ENCODE measurements at regions not wholly inside any gene's neighbourhood (a gene's known extent, or its start where the extent isn't known, plus 50 kb on each side); places are given as distances from the start of the nearest gene placed in this dataset.
A peak's percentile ranks its signal among the peaks of the same experiment; 100 is the strongest.
"Not testable (repeated sequence)": the region's sequence is repeated elsewhere in the genome, so short reads cannot be mapped to it uniquely, and the experiment has no call there.

DNA sequence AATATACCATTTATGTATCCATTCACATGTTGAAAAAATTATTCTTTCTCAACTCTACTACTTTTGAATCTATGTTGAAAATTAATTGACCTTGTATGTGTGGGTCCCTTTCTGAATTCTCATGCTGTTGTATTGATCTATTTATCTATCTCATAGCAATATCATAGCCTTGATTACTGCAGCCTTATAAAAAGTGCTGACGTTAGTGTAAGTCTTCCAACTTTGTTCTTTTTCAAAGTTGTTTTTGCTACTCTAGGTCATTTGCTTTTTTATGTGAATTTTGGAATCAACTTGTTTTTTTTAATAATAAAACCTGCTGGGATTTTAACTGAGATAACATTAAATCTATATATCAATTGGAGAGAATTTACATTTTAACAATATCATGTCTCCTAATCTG lies 52.2 kb upstream of the PAX3 start:
- DNase-seq = no peak

DNA sequence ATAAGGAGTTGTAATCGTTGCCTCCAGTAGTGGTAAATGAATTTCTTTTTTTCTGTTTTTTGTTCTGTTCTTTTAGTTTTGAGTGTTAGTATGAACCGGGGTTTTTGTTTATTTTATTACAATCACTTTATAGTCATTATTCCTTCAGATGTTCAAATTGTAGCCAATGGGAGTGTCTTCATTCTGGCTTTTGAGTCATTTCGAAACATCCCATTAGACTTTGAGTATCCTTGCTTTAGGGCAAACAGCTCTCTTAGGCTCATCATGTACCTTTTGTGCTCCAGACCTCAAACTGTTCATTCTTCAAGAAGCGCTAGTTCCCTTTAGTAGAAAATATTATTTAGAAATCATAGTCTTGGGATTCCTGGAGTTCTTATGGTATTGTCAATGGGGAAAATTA lies 54.2 kb upstream of the PAX3 start:
- DNase-seq = no peak

DNA sequence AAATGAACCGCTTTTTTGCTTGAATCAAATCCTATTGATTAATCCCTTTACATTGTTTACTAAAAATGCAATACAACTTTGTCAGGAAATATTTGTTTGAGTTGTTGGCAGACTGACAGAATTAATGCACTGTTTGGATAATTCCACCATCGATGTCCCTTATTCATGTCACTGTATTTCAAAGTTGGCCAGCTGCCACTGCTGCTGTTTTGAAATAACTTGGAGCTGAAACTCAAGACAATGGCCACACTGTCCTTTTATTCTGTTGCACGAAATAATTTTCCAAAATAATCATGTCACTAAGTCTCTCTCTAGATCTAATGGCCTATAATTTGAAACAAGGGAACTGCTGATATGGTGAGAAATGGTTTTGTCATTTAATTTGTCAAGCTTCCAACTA lies 55.2 kb upstream of the PAX3 start:
- no peak for DNase-seq

- no peak for DNase-seq
Measured at GRCh38 chr2:222355860-222356259, 57.1 kb upstream of the PAX3 start.

DNA sequence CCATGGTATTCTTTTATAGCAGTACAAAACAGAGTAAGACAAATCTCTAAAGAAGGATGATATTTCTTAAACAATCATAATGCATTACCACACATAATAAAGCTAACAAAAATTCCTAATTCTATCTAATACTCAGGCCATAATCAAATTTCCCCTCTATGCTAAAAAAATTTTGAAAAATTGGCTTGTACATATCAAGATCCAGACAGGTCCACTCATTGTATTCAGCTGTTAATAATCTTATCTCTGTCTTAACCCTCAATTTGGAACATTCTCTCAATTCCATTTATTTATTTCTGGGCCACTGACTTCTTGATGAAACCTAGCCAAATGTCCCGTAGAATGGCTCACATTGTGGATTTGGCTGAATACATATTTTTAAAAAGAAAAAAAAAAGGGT lies 59.1 kb upstream of the PAX3 start:
- DNase-seq = no peak

- peak; percentile 5 for DNase-seq
Measured at GRCh38 chr2:222358876-222359275, 60.1 kb upstream of the PAX3 start.

DNA sequence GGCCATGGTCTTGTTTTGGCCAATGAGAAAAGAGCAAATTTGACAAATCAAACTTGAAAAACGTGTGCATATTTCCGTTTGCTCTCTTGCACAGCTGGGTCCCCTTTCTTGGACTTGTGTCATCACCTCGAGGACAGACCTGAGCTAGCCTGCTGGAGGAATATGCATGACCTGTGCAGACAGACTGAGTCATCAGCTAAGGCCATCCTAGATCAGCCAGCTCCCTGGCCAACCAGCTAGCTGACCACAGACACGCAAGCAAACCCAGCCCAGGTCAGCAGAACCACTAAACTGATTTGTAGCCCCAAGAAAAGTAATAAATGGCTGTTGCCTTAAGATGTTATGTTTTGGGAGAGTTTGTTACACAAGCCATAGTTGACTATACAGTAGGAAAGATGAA lies 61.3 kb upstream of the PAX3 start:
- DNase-seq = no peak

DNA sequence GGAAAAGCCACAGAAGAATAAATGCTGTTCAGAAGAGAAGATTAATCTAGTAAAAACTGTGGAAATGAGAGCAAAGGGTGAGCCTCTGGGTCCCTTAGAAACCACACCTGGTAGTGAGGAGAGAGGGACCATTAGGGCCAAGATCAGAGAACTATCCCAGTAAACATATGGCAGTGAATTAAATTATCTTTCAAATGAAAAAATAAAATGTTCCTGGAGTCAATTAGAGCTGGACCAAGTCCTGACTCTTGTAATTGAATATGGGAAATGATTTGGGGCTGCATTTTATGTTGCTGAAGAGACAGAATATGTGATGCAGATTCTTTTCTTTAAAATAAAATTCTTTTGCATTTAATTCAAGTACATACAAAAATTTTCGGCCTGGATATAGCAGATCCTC lies 62.2 kb upstream of the PAX3 start:
- no peak for DNase-seq

- no peak for DNase-seq
Measured at GRCh38 chr2:222361787-222362186, 62.6 kb upstream of the SGPP2 start.

DNA sequence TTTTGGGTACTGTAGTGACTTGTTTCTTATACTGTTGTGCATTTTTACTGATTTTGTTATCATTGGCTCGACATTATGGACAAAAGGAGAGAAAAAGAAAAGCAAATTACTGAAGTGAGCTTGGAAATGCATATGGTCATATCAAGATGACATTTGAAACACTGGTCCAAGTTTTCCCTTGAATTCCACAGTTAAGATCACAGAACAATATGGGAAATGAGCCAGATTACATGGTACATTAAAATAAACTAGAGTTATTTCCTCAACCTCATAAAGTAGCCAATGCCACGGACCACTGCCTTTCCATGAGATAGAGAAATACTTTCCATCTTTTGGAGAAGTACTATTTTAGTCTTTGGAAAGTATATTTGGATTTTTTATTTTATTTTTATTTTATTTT lies 62.0 kb upstream of the SGPP2 start:
- DNase-seq = no peak

GRCh38 chr2:222364285-222364895 lies 60.0 kb upstream of the SGPP2 start:
- no peak for DNase-seq

DNA sequence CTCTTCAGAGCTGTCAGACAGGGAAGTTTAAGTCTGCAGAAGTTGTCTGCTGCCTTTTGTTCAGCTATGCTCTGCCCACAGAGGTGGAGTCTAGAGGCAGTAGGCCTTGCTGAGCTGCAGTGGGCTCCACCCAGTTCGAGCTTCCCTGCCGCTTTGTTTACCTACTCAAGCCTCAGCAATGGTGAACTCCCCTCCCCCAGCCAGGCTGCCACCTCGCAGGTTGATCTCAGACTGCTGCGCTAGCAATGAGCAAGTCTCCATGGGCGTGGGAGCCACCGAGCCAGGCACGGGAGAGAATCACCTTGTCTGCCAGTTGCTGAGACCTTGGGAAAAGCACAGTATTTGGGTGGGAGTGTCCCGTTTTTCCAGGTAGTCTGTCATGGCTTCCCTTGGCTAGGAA lies 56.1 kb upstream of the SGPP2 start:
- not testable (repeated sequence) for DNase-seq

GRCh38 chr2:222372993-222373392 lies 51.4 kb upstream of the SGPP2 start:
- no peak for DNase-seq
